HEK293 (cell line): ENCODE measurements at regions not wholly inside any gene's neighbourhood (a gene's known extent, or its start where the extent isn't known, plus 50 kb on each side); places are given as distances from the start of the nearest gene placed in this dataset.

Experiments used
- KLF17 ChIP-seq: fragments of 450-650 bp; formaldehyde crosslinking; IDR thresholded peaks from 2 replicates; pipeline ENCODE4 v1.5.1; 2016; ENCODE audit warnings: missing biosample characterization, missing genetic modification characterization
- SALL2 ChIP-seq: fragments of 450-650 bp; formaldehyde crosslinking; IDR thresholded peaks from 2 replicates; pipeline ENCODE4 v1.5.0; 2017; ENCODE audit warnings: missing biosample characterization, mild to moderate bottlenecking, missing genetic modification characterization, borderline replicate concordance
- ZNF670 ChIP-seq: fragments of 450-650 bp; formaldehyde crosslinking; IDR thresholded peaks from 2 replicates; pipeline ENCODE4 v1.5.1; 2016; ENCODE audit warnings: missing biosample characterization, missing genetic modification characterization, low read depth

DNA sequence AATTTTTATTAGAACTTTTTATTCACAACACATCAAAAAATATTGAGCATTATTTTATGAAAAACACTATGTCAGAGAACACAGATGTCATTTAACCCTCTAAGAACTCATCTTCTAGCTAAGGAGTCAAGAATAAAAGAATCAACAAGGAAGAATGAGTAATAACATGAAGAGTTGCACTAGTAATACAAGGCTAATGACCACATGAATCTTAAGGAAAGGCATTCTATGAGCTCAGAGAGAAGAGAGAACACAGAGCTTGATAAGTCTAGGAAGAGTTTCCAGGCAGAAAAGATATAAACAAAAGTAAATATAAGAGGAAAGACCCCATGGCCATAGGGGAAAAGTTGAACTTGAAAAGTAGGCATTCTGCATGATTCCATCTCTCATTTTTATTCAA is 166.5 kb downstream of the MAIP1 start:
- TF ChIP-seq ZNF670 = no peak
- no peak for TF ChIP-seq SALL2 (tag by site-specific recombination)
- no peak for TF ChIP-seq KLF17 (tag by site-specific recombination)
